Ishikawa (cell line): ENCODE measurements at regions not wholly inside any gene's neighbourhood (a gene's known extent, or its start where the extent isn't known, plus 50 kb on each side); places are given as distances from the start of the nearest gene placed in this dataset.

Experiments
- CEBPB ChIP-seq: IDR thresholded peaks from 2 replicates; pipeline ENCODE4 v1.6.1; 2012
- CREB1 ChIP-seq: IDR thresholded peaks from 2 replicates; pipeline ENCODE4 v1.6.1; 2012; ENCODE audit warnings: low read depth
- EGR1 ChIP-seq: IDR thresholded peaks from 2 replicates; pipeline ENCODE4 v1.6.1; 2012
- EP300 ChIP-seq: IDR thresholded peaks from 2 replicates; pipeline ENCODE4 v1.6.1; 2012; ENCODE audit warnings: borderline replicate concordance
- FOXM1 ChIP-seq: IDR thresholded peaks from 2 replicates; pipeline ENCODE4 v1.6.1; 2012; ENCODE audit warnings: low read depth, borderline replicate concordance
- NFIC ChIP-seq: IDR thresholded peaks from 2 replicates; pipeline ENCODE4 v1.6.1; 2012
- RAD21 ChIP-seq: IDR thresholded peaks from 2 replicates; pipeline ENCODE4 v1.6.1; 2012; ENCODE audit warnings: low read depth
- REST ChIP-seq: IDR thresholded peaks from 2 replicates; pipeline ENCODE4 v1.6.1; 2012; ENCODE audit warnings: low read depth, mild to moderate bottlenecking
- TAF1 ChIP-seq: IDR thresholded peaks from 2 replicates; pipeline ENCODE4 v1.6.1; 2012; ENCODE audit warnings: low read depth, mild to moderate bottlenecking
- TCF12 ChIP-seq: IDR thresholded peaks from 2 replicates; pipeline ENCODE4 v1.6.1; 2012; ENCODE audit warnings: low read depth
- TEAD4 ChIP-seq: IDR thresholded peaks from 2 replicates; pipeline ENCODE4 v1.6.1; 2012
- USF1 ChIP-seq: IDR thresholded peaks from 2 replicates; pipeline ENCODE4 v1.6.1; 2012
- YY1 ChIP-seq: IDR thresholded peaks from 2 replicates; pipeline ENCODE4 v1.6.1; 2012; ENCODE audit warnings: low read depth
- ZBTB7A ChIP-seq: IDR thresholded peaks from 2 replicates; pipeline ENCODE4 v1.6.1; 2012; ENCODE audit warnings: low read depth
- TF ChIP-seq, protein P1 (sequence below): IDR thresholded peaks from 2 replicates; pipeline ENCODE4 v1.6.1; 2012

- TF ChIP-seq NFIC (peak; percentile 94), REST (no peak), ZBTB7A (no peak), CREB1 (no peak), EGR1 (no peak), EP300 (no peak), USF1 (no peak), TCF12 (no peak), TEAD4 (peak; percentile 82), TAF1 (no peak), YY1 (no peak), RAD21 (no peak), CEBPB (no peak), FOXM1 (no peak)
- TF ChIP-seq, protein P1, sequence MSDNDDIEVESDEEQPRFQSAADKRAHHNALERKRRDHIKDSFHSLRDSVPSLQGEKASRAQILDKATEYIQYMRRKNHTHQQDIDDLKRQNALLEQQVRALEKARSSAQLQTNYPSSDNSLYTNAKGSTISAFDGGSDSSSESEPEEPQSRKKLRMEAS = peak; percentile 36; the same call in 1 of the 2 replicates
Observed at GRCh38 chr6:146968041-146968760, 236.0 kb upstream of the STXBP5 start.

GRCh38 chr6:146972546-146972945 lies 231.7 kb upstream of the STXBP5 start:
- TF ChIP-seq RAD21 = no peak
- TF ChIP-seq NFIC = no peak
- no peak for TF ChIP-seq EGR1

GRCh38 chr6:146974351-146974750 lies 229.9 kb upstream of the STXBP5 start:
- TF ChIP-seq CREB1 = no peak
- TF ChIP-seq FOXM1 = no peak
- TF ChIP-seq ZBTB7A = no peak
- no peak for TF ChIP-seq RAD21
- TF ChIP-seq USF1 = no peak
- no peak for TF ChIP-seq TEAD4
- TF ChIP-seq, protein P1 = no peak
- no peak for TF ChIP-seq CEBPB
- no peak for TF ChIP-seq EGR1
- TF ChIP-seq EP300 = no peak
- TF ChIP-seq YY1 = no peak
- no peak for TF ChIP-seq TAF1
- TF ChIP-seq REST = no peak
- no peak for TF ChIP-seq TCF12

DNA sequence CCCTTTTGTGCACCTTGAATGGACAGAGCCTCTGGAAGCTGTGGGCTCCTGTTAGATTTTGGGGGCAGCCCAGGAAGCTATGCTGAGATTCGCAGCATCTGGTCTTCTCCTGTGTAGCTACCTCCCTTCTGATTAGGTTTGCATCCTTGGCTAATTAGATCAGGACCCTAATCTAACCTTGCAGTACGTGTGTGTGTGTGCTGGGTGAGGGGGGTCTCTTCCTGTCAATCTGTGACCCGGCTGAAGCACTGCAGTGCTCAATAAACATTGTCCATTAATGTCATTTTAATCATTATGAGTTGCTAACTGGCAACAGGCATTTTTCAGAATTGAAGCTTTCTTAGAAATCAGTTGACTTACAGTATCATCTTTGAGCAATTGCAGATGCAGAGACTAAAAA lies 229.1 kb upstream of the STXBP5 start:
- TF ChIP-seq TCF12 = no peak
- TF ChIP-seq RAD21 = no peak
- TF ChIP-seq TEAD4 = no peak
- TF ChIP-seq EP300 = no peak
- TF ChIP-seq FOXM1 = no peak
- TF ChIP-seq CEBPB = no peak
- TF ChIP-seq, protein P1 = no peak
- TF ChIP-seq ZBTB7A = no peak
- TF ChIP-seq USF1 = no peak
- no peak for TF ChIP-seq NFIC

DNA sequence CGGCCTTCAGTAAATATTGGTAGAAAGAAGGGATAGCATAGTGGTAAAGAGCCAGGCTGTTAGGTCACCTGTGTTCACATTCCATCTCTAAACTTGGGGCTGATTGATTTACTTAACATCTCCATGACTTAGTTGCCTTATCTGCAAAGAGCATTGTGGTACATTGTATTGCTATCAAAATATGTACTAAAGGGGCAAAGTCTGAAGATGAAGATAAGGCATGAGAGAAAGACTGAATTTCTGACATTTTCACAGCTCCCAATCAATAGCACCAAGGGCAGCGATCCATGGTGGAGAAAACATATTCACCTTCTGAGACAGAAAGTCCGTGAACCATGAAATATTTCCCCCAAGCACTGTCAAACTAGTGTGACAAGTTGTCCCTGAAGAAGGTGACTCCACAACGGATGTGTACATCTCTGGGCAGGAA lies 223.3 kb upstream of the STXBP5 start:
- TF ChIP-seq TCF12 (no peak), NFIC (no peak), ZBTB7A (no peak), EP300 (no peak), TAF1 (no peak), REST (no peak), RAD21 (no peak), EGR1 (no peak), TEAD4 (no peak), FOXM1 (no peak), CREB1 (no peak)
- TF ChIP-seq, protein P1 = no peak
